ENCODE measurements at regions not wholly inside any gene's neighbourhood (a gene's known extent, or its start where the extent isn't known, plus 50 kb on each side); places are given as distances from the start of the nearest gene placed in this dataset.

DNA sequence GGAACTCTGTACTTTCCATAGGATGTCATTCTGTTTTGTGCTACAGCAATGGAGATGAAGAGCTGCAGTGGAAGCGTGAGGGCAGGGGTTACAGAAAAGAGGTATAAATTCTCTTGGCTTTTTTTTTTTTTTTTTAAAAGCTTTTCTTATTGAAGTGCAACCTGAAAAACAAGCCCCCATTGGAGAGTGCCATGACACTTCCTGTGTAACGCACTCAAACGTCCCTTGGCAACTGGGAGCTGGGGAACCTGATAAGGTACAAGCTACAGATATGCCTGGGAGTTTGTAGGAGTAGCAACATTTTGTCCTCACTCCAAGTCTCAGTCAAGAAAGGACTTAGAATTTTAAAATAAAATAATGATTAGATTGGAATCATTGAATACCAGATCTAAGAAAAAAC is 512.1 kb downstream of the RPS24 start:
- Histone ChIP-seq H3K4me3 (no peak overlapping the region), H3K36me3 (no peaks in the 10 kb centered on the region), H3K4me1 (peaks cover 10 to 25% (median 16%) of the 10 kb centered on the region in 4 donors), H3K9me3 (no peaks in the 10 kb centered on the region), H3K27ac (no peak overlapping the region), H3K27me3 (no peaks in the 10 kb centered on the region)
- DNase-seq (no peak), ATAC-seq (ENCODE audit: low FRiP score in 2 of 2) (no peak)
- 78 to 79% methylated on average over 3 of the region's 3 CpGs for WGBS, 2 donors
- TF ChIP-seq EP300 (IDR thresholded peaks at IDR 0.05) (no peak), POLR2A (IDR thresholded peaks at IDR 0.05) (no peak), POLR2AphosphoS5 (IDR thresholded peaks at IDR 0.05) (no peak)
- TF ChIP-seq, protein P1, sequence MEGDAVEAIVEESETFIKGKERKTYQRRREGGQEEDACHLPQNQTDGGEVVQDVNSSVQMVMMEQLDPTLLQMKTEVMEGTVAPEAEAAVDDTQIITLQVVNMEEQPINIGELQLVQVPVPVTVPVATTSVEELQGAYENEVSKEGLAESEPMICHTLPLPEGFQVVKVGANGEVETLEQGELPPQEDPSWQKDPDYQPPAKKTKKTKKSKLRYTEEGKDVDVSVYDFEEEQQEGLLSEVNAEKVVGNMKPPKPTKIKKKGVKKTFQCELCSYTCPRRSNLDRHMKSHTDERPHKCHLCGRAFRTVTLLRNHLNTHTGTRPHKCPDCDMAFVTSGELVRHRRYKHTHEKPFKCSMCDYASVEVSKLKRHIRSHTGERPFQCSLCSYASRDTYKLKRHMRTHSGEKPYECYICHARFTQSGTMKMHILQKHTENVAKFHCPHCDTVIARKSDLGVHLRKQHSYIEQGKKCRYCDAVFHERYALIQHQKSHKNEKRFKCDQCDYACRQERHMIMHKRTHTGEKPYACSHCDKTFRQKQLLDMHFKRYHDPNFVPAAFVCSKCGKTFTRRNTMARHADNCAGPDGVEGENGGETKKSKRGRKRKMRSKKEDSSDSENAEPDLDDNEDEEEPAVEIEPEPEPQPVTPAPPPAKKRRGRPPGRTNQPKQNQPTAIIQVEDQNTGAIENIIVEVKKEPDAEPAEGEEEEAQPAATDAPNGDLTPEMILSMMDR (IDR thresholded peaks at IDR 0.05), result no peak

DNA sequence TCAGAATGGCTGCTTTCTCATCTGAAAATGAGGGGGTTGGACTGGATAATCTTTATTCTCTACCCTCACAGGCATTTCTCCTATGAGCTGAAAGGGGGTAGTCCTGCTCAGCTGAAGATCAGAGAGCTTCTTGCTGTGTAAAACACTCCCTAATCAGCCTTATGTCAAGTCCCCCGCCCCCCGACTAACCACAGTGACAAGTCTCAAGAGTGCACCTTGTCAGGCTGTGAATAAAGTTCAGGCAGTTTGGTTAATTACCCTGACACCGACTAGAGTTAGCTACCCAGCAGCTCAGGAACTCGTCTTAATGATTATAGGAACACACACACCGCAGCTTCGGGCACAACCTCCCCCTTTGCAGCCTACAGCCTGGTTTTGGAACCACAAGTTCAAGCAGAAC is 513.7 kb downstream of the RPS24 start:
- Histone ChIP-seq H3K27ac (no peak overlapping the region), H3K27me3 (no peaks in the 10 kb centered on the region), H3K36me3 (no peaks in the 10 kb centered on the region), H3K4me3 (no peak overlapping the region), H3K4me1 (peaks cover 10 to 24% (median 13%) of the 10 kb centered on the region in 4 donors), H3K9me3 (no peaks in the 10 kb centered on the region)
- no peak for DNase-seq
- no peak for ATAC-seq (ENCODE audit: low FRiP score in 2 of 2)
- TF ChIP-seq, protein P1 (IDR thresholded peaks at IDR 0.05), result no peak
- TF ChIP-seq POLR2A (IDR thresholded peaks at IDR 0.05), result no peak
- no peak for TF ChIP-seq POLR2AphosphoS5 (IDR thresholded peaks at IDR 0.05)
- TF ChIP-seq EP300 (IDR thresholded peaks at IDR 0.05), result no peak
- 85 to 86% methylated on average over 6 of the region's 6 CpGs for WGBS, 2 donors

- Histone ChIP-seq H3K36me3 (no peaks in the 10 kb centered on the region), H3K9me3 (no peaks in the 10 kb centered on the region), H3K27me3 (no peaks in the 10 kb centered on the region), H3K27ac (no peak overlapping the region), H3K4me1 (peaks cover 6 to 24% (median 12%) of the 10 kb centered on the region in 4 donors), H3K4me3 (no peak overlapping the region)
- TF ChIP-seq POLR2A (IDR thresholded peaks at IDR 0.05), result no peak
- TF ChIP-seq POLR2AphosphoS5 (IDR thresholded peaks at IDR 0.05), result no peak
- TF ChIP-seq, protein P1 (IDR thresholded peaks at IDR 0.05), result no peak
- no peak for TF ChIP-seq EP300 (IDR thresholded peaks at IDR 0.05)
- DNase-seq (no peak), ATAC-seq (ENCODE audit: low FRiP score in 2 of 2) (no peak)
These were observed 514.2 kb downstream of the RPS24 start for GRCh38 chr10:78547905-78548304.

DNA sequence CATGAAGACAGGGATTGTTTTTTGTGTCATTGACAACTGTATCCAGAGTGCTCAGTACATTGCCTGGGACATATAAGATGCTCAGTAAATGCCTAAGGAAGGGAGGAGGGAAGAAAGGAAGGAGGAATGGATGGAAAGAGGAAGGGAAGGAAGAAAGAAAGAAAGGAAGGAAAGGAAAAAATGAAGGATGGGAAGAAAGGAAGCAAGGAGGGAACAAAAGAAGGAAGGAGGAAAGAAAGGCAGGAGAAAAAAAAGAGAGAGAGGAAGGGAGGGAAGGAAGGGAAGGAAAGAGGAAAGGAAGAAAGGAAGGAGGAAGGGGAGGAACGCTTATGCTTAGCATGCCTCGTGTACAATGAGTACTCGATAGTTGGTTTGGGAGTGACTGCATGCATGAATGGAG is 514.7 kb downstream of the RPS24 start:
- Histone ChIP-seq H3K9me3 (no peaks in the 10 kb centered on the region), H3K27ac (no peak overlapping the region), H3K4me3 (no peak overlapping the region), H3K36me3 (no peaks in the 10 kb centered on the region), H3K27me3 (no peaks in the 10 kb centered on the region), H3K4me1 (peaks cover 3 to 19% (median 9%) of the 10 kb centered on the region in 4 donors)
- ATAC-seq (ENCODE audit: low FRiP score in 2 of 2) (no peak), DNase-seq (no peak)
- TF ChIP-seq EP300 (IDR thresholded peaks at IDR 0.05), result no peak
- no peak for TF ChIP-seq POLR2AphosphoS5 (IDR thresholded peaks at IDR 0.05)
- TF ChIP-seq, protein P1 (IDR thresholded peaks at IDR 0.05), result no peak
- TF ChIP-seq POLR2A (IDR thresholded peaks at IDR 0.05), result no peak
- 67 to 85% methylated on average over 3 of the region's 3 CpGs for WGBS, 2 donors

GRCh38 chr10:78549140-78549935 is 515.7 kb downstream of the RPS24 start:
- no peak for DNase-seq
- no peaks in the 10 kb centered on the region for H3K9me3 ChIP-seq
- H3K27ac ChIP-seq, result no peak overlapping the region
- WGBS, 2 donors, result 68 to 73% methylated on average over 9 of the region's 9 CpGs
- no peaks in the 10 kb centered on the region for H3K27me3 ChIP-seq
- no peak for ATAC-seq (ENCODE audit: low FRiP score in 2 of 2)
- H3K4me1 ChIP-seq, result peaks cover 2 to 12% (median 3%) of the 10 kb centered on the region in 4 donors
- H3K4me3 ChIP-seq, result no peak overlapping the region
- no peaks in the 10 kb centered on the region for H3K36me3 ChIP-seq
- TF ChIP-seq, protein P1 (IDR thresholded peaks at IDR 0.05), result no peak
- TF ChIP-seq EP300 (IDR thresholded peaks at IDR 0.05) (no peak), POLR2AphosphoS5 (IDR thresholded peaks at IDR 0.05) (no peak), POLR2A (IDR thresholded peaks at IDR 0.05) (no peak)
